SHP77 treated with DMSO at 0.1 percent for 48 hours (cell line): ENCODE measurements at regions not wholly inside any gene's neighbourhood (a gene's known extent, or its start where the extent isn't known, plus 50 kb on each side); places are given as distances from the start of the nearest gene placed in this dataset.
A peak's percentile ranks its signal among the peaks of the same experiment; 100 is the strongest.

Source experiments
- DNase-seq: peaks from one replicate; lab custom pipeline; 2025; lab: John Stamatoyannopoulos, UW

DNA sequence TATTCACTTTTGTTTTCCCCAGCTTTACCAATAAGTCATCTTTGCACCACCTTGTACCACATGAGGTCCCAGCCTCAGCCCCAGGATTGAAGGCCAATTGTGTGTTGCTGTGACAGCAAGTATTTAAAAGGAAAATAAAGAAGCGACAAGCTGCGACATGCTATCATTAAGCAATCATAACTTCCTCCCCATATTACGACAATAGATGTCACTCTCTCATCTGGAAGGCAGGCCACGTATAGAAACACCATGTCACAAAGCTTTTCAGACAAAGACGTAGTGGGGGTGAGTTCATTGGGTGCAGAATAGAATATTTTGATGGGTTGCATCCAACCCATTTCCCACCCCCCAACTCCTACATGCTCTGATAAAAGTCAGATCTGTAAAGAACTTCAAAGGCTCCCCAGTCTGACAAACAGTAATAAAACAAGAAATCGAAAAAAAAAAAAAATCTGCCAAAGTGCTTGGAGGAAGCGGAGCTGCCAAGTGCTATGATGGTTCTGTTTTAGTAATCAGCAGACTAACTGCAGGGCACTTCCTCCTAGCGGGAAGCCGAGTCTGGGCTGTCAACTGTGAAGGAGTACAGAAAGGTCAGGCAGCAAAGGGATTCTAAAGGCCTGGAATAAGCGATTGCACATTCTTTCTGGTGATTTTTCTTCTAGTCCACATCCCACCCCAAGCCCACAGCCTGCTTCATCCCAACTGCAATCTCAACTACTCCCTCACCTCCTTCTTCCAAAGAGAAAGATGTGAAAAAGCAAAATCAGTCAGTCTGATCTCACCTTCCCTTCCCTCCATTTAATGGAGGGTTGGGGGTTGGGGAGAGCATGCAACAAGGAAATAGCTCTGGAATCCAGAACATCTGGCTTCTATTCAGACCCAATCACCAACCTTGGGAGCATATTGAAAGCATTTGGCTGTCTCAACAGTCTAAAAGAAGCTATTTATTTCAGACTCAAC, 131.4 kb upstream of the UBASH3B start:
- DNase-seq: no peak

GRCh38 chr11:122521626-122522025, 133.9 kb upstream of the UBASH3B start:
- no peak for DNase-seq

DNA sequence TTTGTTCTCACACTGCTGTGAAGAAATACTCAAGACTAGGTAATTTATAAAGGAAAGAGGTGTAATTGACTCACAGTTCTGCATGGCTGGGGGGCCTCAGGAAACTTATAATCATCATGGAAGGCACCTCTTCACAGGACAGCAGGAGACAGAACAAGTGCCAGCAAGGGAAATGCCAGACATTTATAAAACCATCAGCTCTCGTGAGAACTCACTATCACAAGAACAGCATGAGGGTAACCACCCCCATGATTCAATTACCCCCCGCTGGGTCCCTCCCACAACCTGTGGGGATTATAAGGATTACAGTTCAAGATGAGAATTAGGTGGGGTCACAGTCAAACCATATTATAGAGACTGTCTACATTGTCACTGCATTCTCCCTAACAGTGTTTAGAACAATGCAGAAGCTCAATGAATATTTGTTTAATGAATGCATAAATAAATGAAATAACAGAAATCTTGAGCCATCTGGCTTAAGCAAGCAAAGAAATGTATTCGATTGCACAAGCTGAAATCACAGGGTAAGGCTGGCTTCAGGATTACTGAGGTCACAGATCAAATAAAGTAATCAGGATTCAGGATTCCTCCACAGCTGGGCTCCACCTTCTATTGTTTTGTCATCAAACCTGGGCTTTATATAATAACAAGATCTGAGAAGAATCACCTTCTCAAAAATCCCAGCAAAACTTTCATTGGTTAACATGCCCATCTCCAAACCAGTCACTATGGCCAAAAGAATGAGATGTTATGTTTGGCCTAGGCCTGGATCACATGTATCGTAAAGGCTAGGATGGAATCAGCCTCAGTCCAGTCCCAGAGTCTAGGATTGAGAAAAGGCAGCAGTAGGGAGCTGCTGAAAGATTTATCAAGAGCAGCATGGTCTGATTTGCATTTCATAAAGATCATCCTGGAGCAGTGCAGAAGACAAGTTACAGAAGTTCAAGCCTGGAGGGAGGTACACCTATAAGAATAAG, 137.8 kb upstream of the UBASH3B start:
- DNase-seq: no peak

GRCh38 chr11:122516686-122517085, 138.8 kb upstream of the UBASH3B start:
- no peak for DNase-seq

GRCh38 chr11:122513997-122514396, 141.5 kb upstream of the UBASH3B start:
- no peak for DNase-seq

- no peak for DNase-seq
Measured at GRCh38 chr11:122513328-122513727, 142.2 kb upstream of the UBASH3B start.

DNA sequence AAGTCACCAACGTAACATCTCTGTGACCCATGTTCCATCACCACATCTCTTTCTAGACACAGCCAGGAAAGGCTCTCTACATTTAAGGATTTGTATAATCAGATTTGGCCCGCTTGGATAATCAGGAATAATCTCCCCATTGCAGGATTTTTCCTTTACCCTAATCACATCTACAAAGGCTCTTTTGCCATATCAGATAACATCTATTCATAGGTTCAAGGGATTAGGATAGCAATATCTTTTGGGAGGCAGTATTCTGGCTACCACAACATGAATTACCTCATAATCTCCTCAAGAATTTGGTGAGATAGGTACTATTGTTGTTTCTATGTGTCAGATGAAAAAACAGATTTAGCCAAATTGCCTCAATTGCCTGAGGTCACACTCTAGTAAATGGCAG, 142.8 kb upstream of the UBASH3B start:
- no peak for DNase-seq

GRCh38 chr11:122509899-122510298, 145.6 kb upstream of the UBASH3B start:
- no peak for DNase-seq

DNA sequence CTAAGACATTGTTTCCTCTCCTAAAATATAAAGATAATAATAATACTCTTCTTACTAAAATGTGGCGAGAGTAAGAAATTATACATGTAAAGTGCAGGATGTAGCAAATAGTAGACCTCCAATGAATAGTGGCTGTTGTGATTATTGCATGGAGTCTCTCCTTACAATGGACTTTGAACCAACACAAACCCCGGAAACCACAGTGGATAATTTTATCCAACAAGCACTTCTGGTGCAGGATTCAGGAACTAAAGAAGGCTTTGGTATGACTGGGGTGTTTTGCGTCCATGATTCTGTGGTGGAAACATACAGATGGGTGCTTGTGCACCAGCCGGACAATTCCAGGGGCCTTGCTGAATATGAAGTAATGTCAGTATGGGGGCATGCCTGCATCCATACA, 146.4 kb upstream of the UBASH3B start:
- no peak for DNase-seq

- peak; percentile 1 for DNase-seq
Measured at GRCh38 chr11:122505304-122506006, 150.1 kb upstream of the UBASH3B start.

DNA sequence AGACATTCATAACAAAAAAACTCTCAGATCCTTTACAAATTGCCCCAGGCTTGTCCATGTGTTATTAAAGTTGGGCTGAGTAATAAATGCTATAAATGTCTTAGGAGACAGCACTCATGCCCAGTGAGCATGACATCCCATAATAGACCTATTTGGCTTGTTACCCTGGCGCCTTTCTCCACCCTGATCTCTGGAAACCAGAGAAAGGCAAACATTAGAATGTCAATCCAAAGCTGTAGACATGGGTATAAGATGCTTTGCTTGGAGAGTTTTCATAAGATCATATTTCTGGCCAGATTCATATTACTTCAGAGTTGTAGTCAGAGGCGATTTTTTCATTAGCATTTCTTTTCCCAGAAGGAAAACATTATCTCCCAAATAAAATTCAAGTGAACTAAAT, 161.3 kb upstream of the UBASH3B start:
- DNase-seq: no peak

DNA sequence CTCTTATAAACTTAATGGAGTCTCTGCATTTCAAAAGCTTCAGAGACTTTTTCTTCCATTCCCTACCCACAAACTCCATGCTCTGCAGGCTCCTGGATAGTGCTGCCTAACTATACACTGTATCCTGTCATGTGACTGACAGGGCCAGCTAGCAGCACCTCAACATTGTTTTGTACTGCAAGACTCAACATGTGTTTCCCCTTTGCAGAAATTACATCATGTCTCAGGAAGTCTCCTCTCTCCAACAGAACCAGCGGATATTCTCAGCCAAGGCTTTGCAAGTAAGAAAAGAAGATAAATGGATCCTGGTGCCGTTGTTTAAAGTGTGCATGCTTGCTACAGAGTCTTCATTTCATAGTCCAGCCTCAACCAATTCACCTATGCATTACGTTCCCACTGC, 164.0 kb upstream of the UBASH3B start:
- DNase-seq: no peak

- DNase-seq: no peak
Measured at GRCh38 chr11:122488892-122489706, 166.4 kb upstream of the UBASH3B start.

GRCh38 chr11:122487669-122488068, 167.9 kb upstream of the UBASH3B start:
- DNase-seq: no peak

DNA sequence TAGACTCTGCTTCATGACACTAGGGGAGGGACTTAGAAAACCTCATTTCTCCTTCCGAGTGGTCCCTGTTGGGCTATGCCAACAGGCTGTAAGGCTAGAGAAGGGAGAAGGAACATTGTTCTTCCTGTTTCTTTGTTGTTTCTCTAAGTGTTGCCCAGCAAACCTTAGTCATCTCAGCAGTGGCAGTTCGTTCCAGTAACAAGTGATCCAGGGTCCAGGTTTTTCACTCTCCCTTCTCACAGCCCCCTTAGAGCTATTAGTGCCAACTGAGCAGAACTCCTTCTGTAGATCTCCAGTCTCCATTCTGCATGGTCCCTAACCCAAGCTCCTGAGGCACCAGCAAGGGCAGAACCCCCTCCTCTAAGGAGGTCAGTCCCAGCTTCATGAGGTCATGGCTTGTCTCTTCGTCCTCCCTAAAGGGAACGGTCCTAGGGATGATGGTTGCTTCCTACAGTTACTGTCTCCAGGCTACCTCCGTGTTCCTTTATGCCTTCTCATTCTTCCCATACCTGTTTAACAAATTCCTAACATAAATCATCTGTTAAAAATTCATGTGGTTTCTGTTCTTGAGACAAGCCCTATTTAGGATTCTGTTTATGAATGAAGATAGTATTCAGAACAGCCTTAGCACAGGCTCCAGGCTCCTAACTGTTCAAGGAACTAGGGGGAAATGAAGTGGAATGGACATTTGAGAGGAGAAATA, 168.6 kb upstream of the UBASH3B start:
- DNase-seq: no peak

DNA sequence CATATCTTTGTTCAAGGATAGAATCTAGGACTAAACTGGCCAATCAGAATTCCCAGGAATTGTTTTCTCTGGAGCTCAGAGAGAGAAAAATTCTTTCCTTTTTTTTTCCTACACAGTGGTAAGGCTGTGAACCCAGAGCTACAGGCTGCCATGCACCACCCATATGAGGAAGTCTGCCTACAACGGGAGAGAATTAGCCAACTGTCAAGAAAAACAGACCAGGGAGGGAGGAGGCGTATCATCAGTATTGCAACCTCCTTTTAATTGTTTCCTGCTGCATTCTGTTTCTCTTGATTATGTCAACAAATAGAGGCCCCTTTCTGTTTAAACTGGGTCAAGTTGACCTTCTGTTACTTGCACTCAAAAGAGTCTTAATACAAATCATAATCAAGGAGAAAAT, 176.5 kb upstream of the UBASH3B start:
- no peak for DNase-seq

DNA sequence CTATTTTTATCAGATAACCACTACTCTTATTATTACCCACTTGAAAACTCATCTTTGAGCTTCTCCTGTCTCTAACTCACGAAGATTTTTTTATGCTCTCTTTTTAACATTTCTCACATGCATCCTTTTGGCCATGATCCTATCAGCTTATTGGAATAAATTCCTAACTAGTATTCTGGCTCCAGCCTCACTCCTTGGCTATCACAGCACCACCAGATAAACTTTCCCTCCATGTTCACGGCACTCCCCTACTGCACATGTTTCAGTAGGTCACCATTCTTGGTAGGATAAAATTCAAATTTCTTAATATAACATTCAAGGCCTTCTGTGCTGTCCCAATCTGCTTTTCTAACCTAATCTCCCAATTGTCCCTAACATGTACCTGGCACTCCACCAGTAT, 186.6 kb upstream of the UBASH3B start:
- DNase-seq: no peak

DNA sequence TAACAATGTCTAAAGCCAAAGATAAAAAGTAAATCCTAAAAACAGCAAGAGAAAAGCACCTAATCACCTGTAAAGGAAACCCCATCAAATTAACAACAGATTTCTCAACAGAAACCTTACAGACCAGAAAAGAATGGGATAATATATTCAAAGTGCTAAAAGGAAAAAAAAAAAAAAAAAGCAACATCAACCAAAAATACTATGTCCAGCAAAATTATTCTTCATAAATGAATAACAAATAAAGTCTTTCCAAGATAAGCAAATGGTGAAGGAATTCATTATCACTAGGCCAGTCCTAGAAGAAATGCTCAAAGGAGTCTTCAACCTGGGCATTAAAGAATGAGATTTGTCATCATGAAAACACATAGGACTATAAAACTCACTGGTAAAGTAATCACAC, 192.0 kb upstream of the UBASH3B start:
- no peak for DNase-seq

DNA sequence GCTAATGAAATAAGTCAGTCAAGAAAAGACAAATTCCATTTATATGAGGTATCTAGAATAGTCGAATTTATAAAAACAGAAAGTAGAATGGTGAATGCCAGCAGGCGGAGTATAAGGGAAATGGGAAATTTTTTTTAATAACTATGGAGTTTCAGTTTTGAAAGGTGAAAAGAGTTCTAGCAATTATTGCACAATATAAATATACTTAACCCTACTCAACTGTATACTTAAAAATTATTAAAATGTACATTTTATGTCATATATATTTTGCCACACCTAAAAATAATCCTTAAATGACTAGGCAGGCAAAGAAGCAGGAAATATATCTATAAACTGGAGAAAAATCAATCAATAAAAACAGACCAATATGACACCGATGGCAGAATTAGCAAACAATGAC, 196.5 kb upstream of the UBASH3B start:
- no peak for DNase-seq

GRCh38 chr11:122453586-122453985, 201.9 kb upstream of the UBASH3B start:
- no peak for DNase-seq

DNA sequence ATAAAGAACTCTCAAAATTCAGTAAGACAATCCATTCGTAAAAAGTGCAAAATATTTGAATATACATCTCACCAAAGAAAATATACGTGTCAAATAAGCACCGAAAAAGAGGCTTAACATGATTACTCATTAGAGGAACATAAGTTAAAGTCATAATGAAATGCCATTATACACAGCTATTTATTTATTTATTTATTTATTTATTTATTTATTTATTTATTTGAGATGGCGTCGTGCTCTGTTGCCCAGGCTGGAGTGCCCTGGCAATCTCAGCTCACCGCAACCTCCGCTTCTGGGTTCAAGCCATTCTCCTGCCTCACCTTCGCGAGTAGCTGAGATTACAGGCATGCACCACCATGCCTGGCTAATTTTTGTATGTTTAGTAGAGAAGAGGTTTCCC, 203.6 kb upstream of the UBASH3B start:
- no peak for DNase-seq
